Body of pancreas (tissue), 4 donors: ENCODE measurements at regions not wholly inside any gene's neighbourhood (a gene's known extent, or its start where the extent isn't known, plus 50 kb on each side); places are given as distances from the start of the nearest gene placed in this dataset.

Experiments
- POLR2A ChIP-seq, 3 donors: fragments of 450-650 bp; IDR thresholded peaks; one replicate each; pipeline ENCODE4 v1.6.1; 2016; ENCODE audit warnings: antibody characterized with exemption in 3 of 3, mild to moderate bottlenecking in 2 of 3
- TF ChIP-seq, protein P1 (sequence below), 7 experiments: fragments of 450-650 bp in 4 of 7; fragments of 200-600 bp in 3 of 7; sonication (generic) in 3 of 7; IDR thresholded peaks; one replicate each; pipeline ENCODE4 v1.5.1; 2016 to 2019; ENCODE audit warnings: antibody characterized with exemption in 7 of 7

- TF ChIP-seq, protein P1, sequence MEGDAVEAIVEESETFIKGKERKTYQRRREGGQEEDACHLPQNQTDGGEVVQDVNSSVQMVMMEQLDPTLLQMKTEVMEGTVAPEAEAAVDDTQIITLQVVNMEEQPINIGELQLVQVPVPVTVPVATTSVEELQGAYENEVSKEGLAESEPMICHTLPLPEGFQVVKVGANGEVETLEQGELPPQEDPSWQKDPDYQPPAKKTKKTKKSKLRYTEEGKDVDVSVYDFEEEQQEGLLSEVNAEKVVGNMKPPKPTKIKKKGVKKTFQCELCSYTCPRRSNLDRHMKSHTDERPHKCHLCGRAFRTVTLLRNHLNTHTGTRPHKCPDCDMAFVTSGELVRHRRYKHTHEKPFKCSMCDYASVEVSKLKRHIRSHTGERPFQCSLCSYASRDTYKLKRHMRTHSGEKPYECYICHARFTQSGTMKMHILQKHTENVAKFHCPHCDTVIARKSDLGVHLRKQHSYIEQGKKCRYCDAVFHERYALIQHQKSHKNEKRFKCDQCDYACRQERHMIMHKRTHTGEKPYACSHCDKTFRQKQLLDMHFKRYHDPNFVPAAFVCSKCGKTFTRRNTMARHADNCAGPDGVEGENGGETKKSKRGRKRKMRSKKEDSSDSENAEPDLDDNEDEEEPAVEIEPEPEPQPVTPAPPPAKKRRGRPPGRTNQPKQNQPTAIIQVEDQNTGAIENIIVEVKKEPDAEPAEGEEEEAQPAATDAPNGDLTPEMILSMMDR (IDR thresholded peaks at IDR 0.05) = no peak
- no peak for TF ChIP-seq POLR2A (IDR thresholded peaks at IDR 0.05)
Measured at GRCh38 chr20:24379484-24379927, 89.9 kb upstream of the SYNDIG1 start.
